ENCODE measurements at regions not wholly inside any gene's neighbourhood (a gene's known extent, or its start where the extent isn't known, plus 50 kb on each side); places are given as distances from the start of the nearest gene placed in this dataset.
"Not testable (repeated sequence)": the region's sequence is repeated elsewhere in the genome, so short reads cannot be mapped to it uniquely, and the experiment has no call there.

DNA sequence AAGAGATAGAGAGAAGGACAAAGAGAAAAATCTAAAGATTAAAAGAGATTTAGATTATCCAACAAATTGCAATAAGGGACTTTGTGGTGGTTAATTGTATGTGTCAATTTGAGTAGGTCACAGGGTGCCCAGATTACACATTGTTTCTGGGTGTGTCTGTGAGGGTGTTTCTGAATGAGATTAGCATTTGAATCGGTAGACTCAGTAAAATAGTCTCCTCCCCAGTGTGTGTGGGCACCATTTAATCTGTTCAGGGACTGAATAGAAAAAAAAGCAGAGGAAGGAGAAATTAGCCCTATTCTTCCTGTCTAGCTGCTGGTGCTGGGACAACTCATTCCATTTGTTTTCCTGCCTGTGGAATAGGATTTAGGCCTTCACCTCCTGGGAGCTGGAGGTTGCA lies 339.8 kb upstream of the EPHA4 start:
- DNase-seq = no peak

DNA sequence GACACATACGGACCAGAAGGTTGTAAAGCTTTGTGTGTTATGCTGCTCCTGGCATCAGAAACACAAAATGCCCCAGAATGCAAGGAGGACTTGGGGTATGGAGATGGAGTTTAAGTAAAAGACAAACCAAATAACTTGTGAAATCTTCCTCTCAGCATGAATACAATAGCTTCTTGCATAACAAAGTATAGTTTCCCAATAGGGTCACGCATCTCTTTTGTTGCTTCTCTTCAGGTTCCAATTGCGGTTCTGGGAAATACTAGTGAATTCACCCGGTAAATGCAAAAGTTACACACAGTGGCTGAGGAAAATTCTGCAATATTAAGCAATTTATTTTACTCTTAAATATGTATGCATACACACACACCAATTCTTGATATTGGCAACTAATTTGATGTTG lies 339.2 kb upstream of the EPHA4 start:
- DNase-seq = no peak

DNA sequence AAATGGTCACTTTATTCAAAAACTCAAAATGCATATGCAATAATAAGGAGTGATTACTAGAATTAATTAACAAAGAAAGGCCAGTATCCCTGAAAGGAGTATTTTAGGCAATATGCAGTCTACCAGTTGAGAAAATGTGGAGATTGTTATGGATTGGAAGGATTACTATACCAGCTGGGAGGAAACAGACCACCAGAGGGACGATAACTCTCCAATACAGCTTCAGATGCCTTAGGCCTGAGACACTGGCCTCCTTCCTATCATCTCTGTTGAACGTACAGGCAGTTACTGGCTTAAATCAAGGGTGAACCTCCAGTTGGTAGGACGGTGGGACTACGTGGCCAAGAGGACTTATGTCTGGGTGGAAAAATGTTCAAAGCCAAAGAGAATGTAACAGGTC lies 336.4 kb upstream of the EPHA4 start:
- DNase-seq = no peak

- DNase-seq = no peak
These were observed 325.6 kb upstream of the EPHA4 start for GRCh38 chr2:221897718-221898117.

DNA sequence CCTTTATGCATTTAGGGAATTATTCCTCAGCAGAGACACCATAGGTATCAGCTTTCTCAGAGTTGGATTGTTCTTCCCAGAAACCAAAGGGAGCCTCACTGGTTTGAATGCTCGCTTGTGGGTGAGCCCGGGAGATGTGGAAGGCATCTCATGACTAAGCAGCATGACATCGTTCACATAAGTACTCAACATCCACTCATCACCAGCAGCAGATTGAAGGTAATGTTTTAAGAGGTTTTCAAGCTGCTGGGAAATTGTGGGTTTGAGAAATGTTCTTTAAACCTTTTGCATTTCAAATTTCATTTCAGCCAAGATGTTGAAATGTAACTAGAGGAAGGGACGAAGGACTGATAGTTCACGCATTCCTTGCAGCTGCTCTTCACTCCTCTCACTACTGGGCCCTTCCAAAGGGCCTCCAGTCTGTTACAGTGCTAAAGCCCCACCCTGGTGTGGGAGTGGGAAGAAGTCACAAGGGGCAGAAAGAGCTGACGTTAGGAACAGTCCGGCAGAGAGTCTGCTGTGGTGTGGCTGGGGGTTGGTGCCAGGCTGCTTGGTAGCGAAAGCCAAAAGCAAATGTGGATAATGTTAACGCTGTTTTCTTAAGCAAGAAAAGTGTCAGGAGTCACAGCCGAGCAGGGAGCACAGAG lies 324.5 kb upstream of the EPHA4 start:
- DNase-seq = no peak

DNA sequence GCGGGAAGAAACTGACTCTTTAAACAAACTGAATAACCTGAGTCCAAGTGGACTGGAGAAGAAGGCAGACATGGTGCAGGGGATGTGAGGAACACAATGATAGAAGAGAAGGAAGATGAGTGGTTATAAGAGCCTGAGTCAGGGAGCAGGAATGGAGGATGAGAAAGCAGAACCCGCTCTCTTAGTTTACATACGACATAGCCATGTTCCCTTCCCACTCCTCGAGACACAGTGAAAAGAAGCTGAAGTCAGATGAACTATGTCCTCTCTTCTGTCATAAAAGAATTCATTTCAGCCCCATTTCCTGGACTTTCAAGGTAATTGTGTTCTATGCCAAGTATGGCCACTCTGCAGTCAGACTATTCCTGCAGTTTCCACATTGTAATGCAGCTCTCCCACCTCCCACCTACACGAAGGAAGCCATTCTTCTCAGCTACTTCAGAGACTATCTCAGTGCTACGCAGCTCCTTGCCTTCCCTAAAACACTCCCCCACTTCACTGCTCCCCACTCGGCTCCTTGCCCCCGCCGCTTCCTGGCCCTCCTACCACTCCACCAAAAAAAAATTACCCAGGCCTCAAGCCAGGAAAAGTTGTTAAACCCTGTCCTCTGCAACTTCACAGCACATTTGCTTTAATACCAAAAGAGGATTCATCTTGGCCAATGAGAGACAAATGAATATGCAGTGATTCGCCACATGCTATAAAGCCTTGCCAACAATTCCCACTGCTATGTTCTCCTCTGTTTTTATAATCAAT lies 323.4 kb upstream of the EPHA4 start:
- DNase-seq = no peak

DNA sequence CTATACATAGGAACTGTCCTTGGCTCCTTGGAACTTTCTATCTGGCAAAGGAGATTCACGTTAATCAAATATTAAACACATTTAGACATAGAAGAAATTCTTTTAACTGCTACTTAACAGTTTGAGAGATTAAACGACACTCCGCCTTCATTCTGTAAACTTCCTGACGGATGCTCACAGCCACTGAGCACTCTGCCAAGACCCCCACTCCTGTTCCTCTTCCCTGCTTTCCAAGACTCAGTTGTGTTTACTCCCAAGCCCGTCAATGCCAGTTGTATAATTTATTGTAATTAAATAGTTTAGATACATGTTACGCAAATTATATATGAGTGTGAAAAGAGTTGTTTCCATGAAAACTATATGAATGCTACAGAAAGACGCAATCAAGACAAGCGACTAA lies 321.4 kb upstream of the EPHA4 start:
- no peak for DNase-seq

DNA sequence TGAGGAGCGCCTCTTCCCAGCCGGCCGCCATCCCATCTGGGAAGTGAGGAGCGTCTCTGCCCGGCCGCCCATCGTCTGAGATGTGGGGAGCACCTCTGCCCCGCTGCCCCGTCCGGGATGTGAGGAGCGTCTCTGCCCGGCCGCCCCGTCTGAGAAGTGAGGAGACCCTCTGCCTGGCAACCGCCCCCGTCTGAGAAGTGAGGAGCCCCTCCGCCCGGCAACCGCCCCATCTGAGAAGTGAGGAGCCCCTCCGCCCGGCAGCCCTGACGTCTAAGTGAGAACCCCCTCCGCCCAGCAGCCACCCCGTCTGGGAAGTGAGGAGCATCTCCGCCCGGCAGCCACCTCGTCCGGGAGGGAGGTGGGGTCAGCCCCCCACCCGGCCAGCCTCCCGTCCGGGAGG lies 319.9 kb upstream of the EPHA4 start:
- not testable (repeated sequence) for DNase-seq

GRCh38 chr2:221883976-221884375 lies 311.9 kb upstream of the EPHA4 start:
- DNase-seq = no peak

DNA sequence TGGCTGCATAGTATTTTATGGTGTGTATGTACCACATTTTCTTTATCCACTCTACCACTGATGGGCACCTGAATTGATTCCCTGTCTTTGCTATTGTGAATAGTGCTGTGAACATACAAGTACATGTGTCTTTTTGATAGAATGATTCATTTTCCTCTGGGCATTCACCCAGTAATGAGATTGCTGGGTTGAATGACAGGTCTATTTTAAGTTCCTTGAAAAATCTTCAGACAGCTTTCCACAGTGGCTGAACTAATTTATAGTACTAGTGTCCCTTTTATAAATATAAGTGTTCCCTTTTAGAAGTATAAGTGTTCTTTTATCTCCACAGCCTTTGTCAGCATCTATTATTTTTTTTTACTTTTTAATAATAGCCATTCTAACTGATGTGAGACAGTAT lies 303.9 kb upstream of the EPHA4 start:
- DNase-seq = no peak

- no peak for DNase-seq
These were observed 302.3 kb upstream of the EPHA4 start for GRCh38 chr2:221874444-221874843.

DNA sequence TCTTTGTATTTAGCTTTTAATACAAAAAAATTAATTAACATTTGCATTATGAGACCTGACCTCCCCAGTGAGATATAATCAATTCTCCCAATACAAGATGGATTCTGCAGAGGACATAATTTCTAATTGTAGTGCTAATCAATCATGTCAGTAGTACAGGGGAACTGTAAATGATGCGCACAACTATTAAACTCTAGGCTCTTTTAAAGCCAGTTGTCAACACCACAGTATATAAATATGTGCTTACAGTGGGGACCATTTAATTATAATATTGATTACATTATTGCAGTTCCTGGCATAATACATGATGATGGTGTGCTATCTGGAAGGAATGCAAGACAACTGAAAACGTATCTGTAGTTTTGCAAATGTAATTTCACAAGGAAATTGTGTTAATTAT lies 285.6 kb upstream of the EPHA4 start:
- DNase-seq = no peak

GRCh38 chr2:221853297-221853696 lies 281.2 kb upstream of the EPHA4 start:
- DNase-seq = no peak

- DNase-seq = no peak
These were observed 279.5 kb upstream of the EPHA4 start for GRCh38 chr2:221851531-221852045.

DNA sequence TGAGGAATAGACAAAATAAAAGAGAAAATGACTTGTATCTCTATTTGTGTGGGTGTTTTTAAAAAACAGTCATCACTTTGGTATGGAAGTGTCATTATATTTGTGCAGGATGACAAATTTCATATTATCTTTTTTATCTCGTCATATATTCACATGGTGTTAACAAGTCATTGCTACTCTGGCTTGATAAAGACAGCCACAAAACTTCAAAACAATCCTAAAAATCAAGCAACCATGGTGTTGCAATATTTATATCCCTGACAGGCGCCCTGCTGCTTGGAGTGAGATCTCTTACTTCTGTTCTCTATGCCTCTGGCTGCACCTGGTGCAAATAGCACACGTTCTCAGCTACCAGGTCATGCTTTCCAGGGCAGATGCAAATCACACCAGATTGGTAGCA lies 278.0 kb upstream of the EPHA4 start:
- DNase-seq = no peak

- no peak for DNase-seq
These were observed 276.2 kb upstream of the EPHA4 start for GRCh38 chr2:221848286-221848685.

DNA sequence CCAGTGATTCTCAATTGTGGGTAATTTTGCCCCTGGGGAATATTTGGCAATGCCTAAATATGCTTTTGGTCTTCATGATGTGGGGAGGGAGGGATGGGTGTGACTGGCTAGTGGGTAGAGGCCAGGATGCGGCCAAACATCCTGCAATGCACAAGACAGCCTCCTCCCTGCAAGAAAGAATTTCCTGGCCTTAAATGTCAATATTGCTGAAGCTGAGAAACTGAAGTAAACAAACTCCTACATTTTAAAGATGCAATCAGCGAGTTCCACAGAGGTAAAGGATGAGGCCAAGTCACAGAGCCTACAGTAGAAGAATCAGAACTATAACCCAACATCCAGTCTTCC lies 272.9 kb upstream of the EPHA4 start:
- DNase-seq = no peak

GRCh38 chr2:221844212-221845020 lies 272.3 kb upstream of the EPHA4 start:
- DNase-seq = no peak

- no peak for DNase-seq
These were observed 264.0 kb upstream of the EPHA4 start for GRCh38 chr2:221836095-221836494.

DNA sequence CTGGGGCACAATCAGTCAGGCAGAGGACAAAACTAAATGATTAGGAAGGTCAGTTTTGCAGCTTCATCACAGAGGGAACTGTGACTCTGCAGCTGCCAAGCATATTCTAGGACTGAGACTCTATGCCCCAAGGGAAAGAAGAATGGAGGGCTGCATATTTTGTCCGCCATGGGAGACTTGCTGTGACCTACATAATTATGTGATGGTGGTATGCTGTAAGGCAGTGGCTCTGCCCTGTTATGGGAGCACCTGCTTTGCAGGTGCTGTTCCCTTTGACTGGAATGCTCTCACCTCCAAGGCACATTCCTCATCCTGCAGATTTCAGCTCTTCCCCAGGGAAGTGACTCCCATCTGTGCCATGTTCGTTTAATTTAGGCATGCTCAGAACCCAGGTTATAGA lies 261.9 kb upstream of the EPHA4 start:
- DNase-seq = no peak

DNA sequence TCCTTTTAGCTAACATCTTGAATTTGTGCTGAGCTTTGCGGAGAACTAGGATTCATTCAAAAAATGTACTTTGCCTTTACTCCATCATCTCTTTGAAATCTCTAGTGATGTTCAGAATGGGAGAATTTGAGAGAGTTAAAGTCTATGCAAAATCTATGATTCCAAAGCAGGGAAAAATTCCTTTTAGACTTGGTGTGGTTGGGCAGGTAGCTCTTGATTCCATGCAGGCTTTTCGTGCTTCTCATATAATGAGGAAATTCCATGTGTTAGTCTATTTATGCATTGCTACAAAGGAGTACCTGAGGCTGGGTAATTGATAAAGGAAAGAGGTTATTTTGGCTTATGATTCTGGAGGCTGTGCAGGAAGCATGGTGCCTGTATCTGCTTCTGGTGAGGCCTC lies 258.9 kb upstream of the EPHA4 start:
- DNase-seq = no peak

- no peak for DNase-seq
These were observed 250.3 kb upstream of the EPHA4 start for GRCh38 chr2:221822416-221822815.

DNA sequence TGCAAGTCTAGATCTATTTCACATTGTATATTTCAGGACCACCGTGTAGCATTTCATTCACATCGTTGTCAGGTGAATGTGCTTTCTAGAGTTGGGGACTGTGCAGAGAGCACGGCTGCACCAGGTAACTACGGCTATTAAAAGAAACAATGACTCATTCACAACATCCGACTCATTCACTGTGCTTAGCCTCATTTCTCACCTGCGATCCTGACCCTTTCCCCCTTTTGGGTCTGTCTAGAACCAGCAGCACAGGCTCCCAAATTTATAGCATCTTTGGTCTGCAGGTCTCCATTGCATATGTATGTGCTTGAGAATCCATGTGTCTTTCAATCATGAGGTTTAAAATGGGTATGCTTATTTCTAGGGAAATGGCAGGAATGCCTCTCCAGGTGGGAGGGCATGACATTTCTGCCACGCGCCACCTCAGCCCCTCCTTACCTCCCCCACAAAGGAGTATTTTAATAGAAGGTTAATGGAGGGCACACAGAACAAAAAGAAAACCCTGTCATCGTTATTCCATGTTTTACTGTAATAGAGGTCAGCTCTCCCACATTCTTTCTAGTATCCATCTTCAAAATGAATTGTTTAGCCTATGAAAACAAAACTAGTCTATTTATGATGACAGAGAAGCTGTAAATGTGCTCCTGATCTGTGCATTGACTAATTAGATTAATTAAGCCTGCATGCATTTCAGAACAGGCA lies 246.7 kb upstream of the EPHA4 start:
- no peak for DNase-seq

Measured in 8988T (cell line).